HCT116 (cell line): ENCODE measurements at regions not wholly inside any gene's neighbourhood (a gene's known extent, or its start where the extent isn't known, plus 50 kb on each side); places are given as distances from the start of the nearest gene placed in this dataset.
"Not testable (repeated sequence)": the region's sequence is repeated elsewhere in the genome, so short reads cannot be mapped to it uniquely, and the experiment has no call there.

ENCODE experiments used
- ATAC-seq: fragments of 200-7000 bp; cut with Tn5 transposase; 2 replicates; pipeline ENCODE4 v1.9.1; 2020; ENCODE audit warnings: mild to moderate bottlenecking, moderate library complexity
- BruUV-seq: library from RNA; stranded (reverse); fragments of 400-500 nt; replicated peaks from 2 replicates; lab custom pipeline; 2021; lab: Mats Ljungman, UMichigan
- CTCF ChIA-PET: fragments of 300-600 bp; sonication (Branson Sonifier 250); formaldehyde crosslinking; loops from one replicate; lab custom pipeline; 2021; ENCODE audit warnings: antibody characterized with exemption; lab: Charles Lee
- POLR2A ChIA-PET: fragments of 300-600, 350-600 bp; sonication (Branson Sonifier 250); formaldehyde crosslinking; loops from one replicate; lab custom pipeline; 2021; ENCODE audit warnings: antibody characterized with exemption; lab: Charles Lee
- RAD21 ChIA-PET, 2 experiments: fragments of 300-600 bp; sonication (Branson Sonifier 250); formaldehyde crosslinking; loops; one replicate each; lab custom pipeline; 2023; ENCODE audit warnings: low total read pairs in 2 of 2; ENCODE audit not compliant: uncharacterized antibody in 2 of 2, unreplicated experiment in 2 of 2, low non-redundant PET in 1 of 2; lab: Charles Lee
- DNase-seq: peaks from one replicate; pipeline ENCODE4 v3.0.0-alpha.2; 2010; ENCODE audit warnings: low read depth, low spot score
- H2AFZ ChIP-seq: fragments of 200-600 bp; shearing (Covaris generic), sonication (generic); 2 replicates; pipeline ENCODE4 v1.6.1; 2017; ENCODE audit warnings: low read depth, mixed run types, mixed read lengths, antibody characterized with exemption, low read length; ENCODE audit not compliant: poor library complexity, severe bottlenecking
- H3K27ac ChIP-seq: 2 replicates; pipeline ENCODE4 v1.5.1; 2012; ENCODE audit warnings: low read depth, low read length
- H3K27me3 ChIP-seq: fragments of 200-600 bp; sonication (generic); 2 replicates; pipeline ENCODE4 v1.6.1; 2016; ENCODE audit warnings: mixed run types, low read length, mixed read lengths; ENCODE audit not compliant: insufficient read depth
- H3K36me3 ChIP-seq, 2 experiments: fragments of 200-500 bp in 1 of 2; fragments of 200-600 bp in 1 of 2; sonication (Bioruptor generic) in 1 of 2; sonication (generic) in 1 of 2; 2 replicates each; pipeline versions ENCODE4 v1.5.1 to v1.6.1; 2014 to 2016; ENCODE audit warnings: low read length in 2 of 2, inconsistent platforms in 1 of 2, mixed read lengths in 1 of 2, mixed run types in 1 of 2; ENCODE audit not compliant: insufficient read depth in 2 of 2, control insufficient read depth in 1 of 2
- H3K4me1 ChIP-seq, 2 experiments: fragments of 200-600 bp in 1 of 2; sonication (generic) in 1 of 2; 2 replicates each; pipeline versions ENCODE4 v1.5.1 to v1.6.1; 2012 to 2017; ENCODE audit warnings: low read length in 2 of 2, inconsistent platforms in 1 of 2, mild to moderate bottlenecking in 1 of 2, mixed read lengths in 1 of 2, mixed run types in 1 of 2, moderate library complexity in 1 of 2; ENCODE audit not compliant: insufficient read depth in 2 of 2, control insufficient read depth in 1 of 2
- H3K4me2 ChIP-seq: fragments of 200-600 bp; sonication (generic); 2 replicates; pipeline ENCODE4 v1.6.1; 2017; ENCODE audit warnings: mixed run types, low read length, mixed read lengths
- H3K4me3 ChIP-seq, 2 experiments: fragments of 200-600 bp in 1 of 2; sonication (generic) in 1 of 2; replicated peaks in 1 of 2; 2 replicates each; pipeline ENCODE4 v1.5.1; 2011 to 2016; ENCODE audit warnings: low read length in 2 of 2, control low read depth in 1 of 2, low read depth in 1 of 2, mild to moderate bottlenecking in 1 of 2, mixed read lengths in 1 of 2, mixed run types in 1 of 2
- H3K79me2 ChIP-seq: fragments of 200-600 bp; sonication (generic); 2 replicates; pipeline ENCODE4 v1.6.1; 2017; ENCODE audit warnings: mild to moderate bottlenecking, mixed run types, low read length, moderate library complexity, mixed read lengths; ENCODE audit not compliant: insufficient read depth
- H3K9ac ChIP-seq: fragments of 200-600 bp; sonication (generic); 2 replicates; pipeline ENCODE4 v1.6.1; 2016; ENCODE audit warnings: low read length, mixed read lengths
- H3K9me2 ChIP-seq: fragments of 200-600 bp; sonication (generic), shearing (Covaris generic); 2 replicates; pipeline ENCODE4 v1.6.1; 2017; ENCODE audit warnings: mixed run types, mild to moderate bottlenecking, moderate library complexity; ENCODE audit not compliant: insufficient read depth
- H3K9me3 ChIP-seq, 2 experiments: fragments of 200-500 bp in 1 of 2; fragments of 200-600 bp in 1 of 2; sonication (Bioruptor generic) in 1 of 2; sonication (generic) in 1 of 2; 2 replicates each; pipeline ENCODE4 v1.6.1; 2014 to 2017; ENCODE audit warnings: low read length in 2 of 2, mixed read lengths in 2 of 2, inconsistent platforms in 1 of 2, low read depth in 1 of 2, mild to moderate bottlenecking in 1 of 2, mixed run types in 1 of 2, moderate library complexity in 1 of 2; ENCODE audit not compliant: control insufficient read depth in 1 of 2, insufficient read depth in 1 of 2
- H4K20me1 ChIP-seq: fragments of 200-600 bp; sonication (generic), shearing (Covaris generic); 2 replicates; pipeline ENCODE4 v1.6.1; 2017; ENCODE audit warnings: mixed run types, mild to moderate bottlenecking, moderate library complexity; ENCODE audit not compliant: insufficient read depth
- ELF1 ChIP-seq: IDR thresholded peaks from 2 replicates; pipeline ENCODE4 v1.6.1; 2012; ENCODE audit warnings: low read depth, borderline replicate concordance
- RAD21 ChIP-seq: IDR thresholded peaks from 2 replicates; pipeline ENCODE4 v1.6.1; 2012; ENCODE audit warnings: low read depth, mild to moderate bottlenecking
- SIN3A ChIP-seq: IDR thresholded peaks from 2 replicates; pipeline ENCODE4 v1.6.1; 2012; ENCODE audit warnings: low read depth
- SRF ChIP-seq: IDR thresholded peaks from 2 replicates; pipeline ENCODE4 v1.6.1; 2012; ENCODE audit warnings: low read depth
- YY1 ChIP-seq: IDR thresholded peaks from 2 replicates; pipeline ENCODE4 v1.6.1; 2011; ENCODE audit warnings: low read length, low read depth, moderate library complexity, mild to moderate bottlenecking; ENCODE audit not compliant: insufficient replicate concordance; ENCODE audit errors: extremely low read depth
- intact Hi-C: fragments of 100-400 bp; cut with micrococcal nuclease; formaldehyde crosslinking; loops from 2 replicates; pipeline ENCODE4 v1.10.0; 2022

DNA sequence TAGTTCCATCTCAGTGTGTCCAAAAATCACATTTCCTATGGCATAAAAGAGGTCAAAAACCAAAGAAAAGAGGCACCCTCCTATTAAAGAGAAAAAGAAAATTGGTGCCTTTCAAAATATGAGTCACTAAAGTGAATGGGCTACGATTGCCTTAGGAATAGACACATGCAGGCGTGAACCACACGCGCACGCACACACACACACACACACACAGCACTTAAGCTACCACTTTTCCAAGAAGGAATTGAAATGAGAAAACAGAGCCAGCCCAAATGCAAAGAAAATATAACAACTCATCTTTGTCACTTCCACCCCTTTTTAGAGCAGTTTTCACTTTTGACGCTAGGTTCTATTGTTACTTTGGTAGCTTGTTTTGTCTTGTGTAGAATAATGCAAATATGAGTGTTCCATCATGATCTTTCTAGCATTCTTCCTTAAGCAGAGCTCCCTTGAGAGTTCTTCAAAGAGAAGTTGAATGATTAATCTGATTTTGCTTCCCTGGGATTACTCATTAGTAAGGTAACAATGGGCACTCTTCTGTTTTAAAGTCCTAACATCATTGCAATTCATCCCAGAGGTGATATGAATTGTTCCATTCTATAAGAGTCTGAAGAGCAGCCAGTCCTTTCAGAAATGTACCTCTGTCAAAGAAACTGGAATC, 239.2 kb upstream of the GNPDA2 start:
- ChIA-PET CTCF (no interaction called here), POLR2A (no interaction called here), RAD21 (no interaction called here)
- Histone ChIP-seq H3K36me3 (no peaks in the 10 kb centered on the region), H3K9ac (no peak overlapping the region), H3K9me3 (peaks cover 2 to 27% of the 10 kb centered on the region in 2 experiments; a peak in 2 of 4 replicates), H3K27ac (no peak overlapping the region), H3K27me3 (no peaks in the 10 kb centered on the region), H4K20me1 (no peaks in the 10 kb centered on the region), H3K4me1 (no peaks in the 10 kb centered on the region), H3K79me2 (no peaks in the 10 kb centered on the region), H3K4me3 (no peak overlapping the region), H2AFZ (no peak overlapping the region), H3K9me2 (no peaks in the 10 kb centered on the region), H3K4me2 (no peak overlapping the region)
- no peak for TF ChIP-seq RAD21
- no peak for TF ChIP-seq SRF
- TF ChIP-seq ELF1, result no peak
- TF ChIP-seq YY1, result no peak
- TF ChIP-seq SIN3A, result no peak
- no peak for ATAC-seq
- no TSS peak for BruUV-seq
- intact Hi-C loops, result no loop called here
- DNase-seq, result no peak

- H3K4me1 ChIP-seq, H3K27me3 ChIP-seq, DNase-seq, POLR2A ChIA-PET, RAD21 ChIA-PET, H3K36me3 ChIP-seq, H2AFZ ChIP-seq, BruUV-seq, intact Hi-C loops, CTCF ChIA-PET, H3K79me2 ChIP-seq, H3K27ac ChIP-seq, H3K9ac ChIP-seq, ATAC-seq, H4K20me1 ChIP-seq, H3K9me2 ChIP-seq, H3K4me2 ChIP-seq, H3K4me3 ChIP-seq: not testable (repeated sequence)
- peaks cover 7 to 28% of the 10 kb centered on the region in 2 experiments; a peak in 2 of 4 replicates for H3K9me3 ChIP-seq
Observed at GRCh38 chr4:44964086-44964485, 237.7 kb upstream of the GNPDA2 start.
